Ishikawa (cell line): ENCODE measurements at regions not wholly inside any gene's neighbourhood (a gene's known extent, or its start where the extent isn't known, plus 50 kb on each side); places are given as distances from the start of the nearest gene placed in this dataset.

ENCODE experiments used
- CEBPB ChIP-seq: IDR thresholded peaks from 2 replicates; pipeline ENCODE4 v1.6.1; 2012
- EGR1 ChIP-seq: IDR thresholded peaks from 2 replicates; pipeline ENCODE4 v1.6.1; 2012
- EP300 ChIP-seq: IDR thresholded peaks from 2 replicates; pipeline ENCODE4 v1.6.1; 2012; ENCODE audit warnings: borderline replicate concordance
- FOXM1 ChIP-seq: IDR thresholded peaks from 2 replicates; pipeline ENCODE4 v1.6.1; 2012; ENCODE audit warnings: low read depth, borderline replicate concordance
- NFIC ChIP-seq: IDR thresholded peaks from 2 replicates; pipeline ENCODE4 v1.6.1; 2012
- RAD21 ChIP-seq: IDR thresholded peaks from 2 replicates; pipeline ENCODE4 v1.6.1; 2012; ENCODE audit warnings: low read depth
- TAF1 ChIP-seq: IDR thresholded peaks from 2 replicates; pipeline ENCODE4 v1.6.1; 2012; ENCODE audit warnings: low read depth, mild to moderate bottlenecking
- TCF12 ChIP-seq: IDR thresholded peaks from 2 replicates; pipeline ENCODE4 v1.6.1; 2012; ENCODE audit warnings: low read depth
- TEAD4 ChIP-seq: IDR thresholded peaks from 2 replicates; pipeline ENCODE4 v1.6.1; 2012
- YY1 ChIP-seq: IDR thresholded peaks from 2 replicates; pipeline ENCODE4 v1.6.1; 2012; ENCODE audit warnings: low read depth
- ZBTB7A ChIP-seq: IDR thresholded peaks from 2 replicates; pipeline ENCODE4 v1.6.1; 2012; ENCODE audit warnings: low read depth
- TF ChIP-seq, protein P1 (sequence below): IDR thresholded peaks from 2 replicates; pipeline ENCODE4 v1.6.1; 2012
- TF ChIP-seq, protein P2 (sequence below): IDR thresholded peaks from 2 replicates; pipeline ENCODE4 v1.6.1; 2012
- TF ChIP-seq, protein P3 (sequence below): IDR thresholded peaks from 2 replicates; pipeline ENCODE4 v1.6.1; 2012; ENCODE audit warnings: low read depth, mild to moderate bottlenecking

DNA sequence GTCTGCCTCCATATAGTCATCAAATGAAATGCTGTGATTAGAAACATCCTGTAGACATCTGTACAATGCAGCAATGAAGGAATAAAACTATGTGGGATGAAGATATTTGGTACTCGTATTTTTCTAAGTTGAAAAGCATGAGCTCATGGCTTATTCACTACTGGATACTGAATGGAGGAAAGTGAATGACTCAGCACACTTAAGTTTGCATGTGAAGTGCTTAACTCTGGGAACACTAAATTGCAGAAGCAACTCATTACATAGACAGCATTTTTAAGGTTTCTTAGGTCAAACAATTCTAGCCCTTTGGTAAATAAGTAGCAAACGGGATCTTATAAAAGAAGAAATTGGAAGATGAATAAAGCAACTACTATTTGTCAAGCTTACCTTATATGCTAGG lies 429.0 kb upstream of the MIR17HG start:
- no peak for TF ChIP-seq TCF12
- TF ChIP-seq, protein P1, sequence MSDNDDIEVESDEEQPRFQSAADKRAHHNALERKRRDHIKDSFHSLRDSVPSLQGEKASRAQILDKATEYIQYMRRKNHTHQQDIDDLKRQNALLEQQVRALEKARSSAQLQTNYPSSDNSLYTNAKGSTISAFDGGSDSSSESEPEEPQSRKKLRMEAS: no peak
- TF ChIP-seq, protein P2, sequence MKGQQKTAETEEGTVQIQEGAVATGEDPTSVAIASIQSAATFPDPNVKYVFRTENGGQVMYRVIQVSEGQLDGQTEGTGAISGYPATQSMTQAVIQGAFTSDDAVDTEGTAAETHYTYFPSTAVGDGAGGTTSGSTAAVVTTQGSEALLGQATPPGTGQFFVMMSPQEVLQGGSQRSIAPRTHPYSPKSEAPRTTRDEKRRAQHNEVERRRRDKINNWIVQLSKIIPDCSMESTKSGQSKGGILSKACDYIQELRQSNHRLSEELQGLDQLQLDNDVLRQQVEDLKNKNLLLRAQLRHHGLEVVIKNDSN: no peak
- TF ChIP-seq, protein P3, sequence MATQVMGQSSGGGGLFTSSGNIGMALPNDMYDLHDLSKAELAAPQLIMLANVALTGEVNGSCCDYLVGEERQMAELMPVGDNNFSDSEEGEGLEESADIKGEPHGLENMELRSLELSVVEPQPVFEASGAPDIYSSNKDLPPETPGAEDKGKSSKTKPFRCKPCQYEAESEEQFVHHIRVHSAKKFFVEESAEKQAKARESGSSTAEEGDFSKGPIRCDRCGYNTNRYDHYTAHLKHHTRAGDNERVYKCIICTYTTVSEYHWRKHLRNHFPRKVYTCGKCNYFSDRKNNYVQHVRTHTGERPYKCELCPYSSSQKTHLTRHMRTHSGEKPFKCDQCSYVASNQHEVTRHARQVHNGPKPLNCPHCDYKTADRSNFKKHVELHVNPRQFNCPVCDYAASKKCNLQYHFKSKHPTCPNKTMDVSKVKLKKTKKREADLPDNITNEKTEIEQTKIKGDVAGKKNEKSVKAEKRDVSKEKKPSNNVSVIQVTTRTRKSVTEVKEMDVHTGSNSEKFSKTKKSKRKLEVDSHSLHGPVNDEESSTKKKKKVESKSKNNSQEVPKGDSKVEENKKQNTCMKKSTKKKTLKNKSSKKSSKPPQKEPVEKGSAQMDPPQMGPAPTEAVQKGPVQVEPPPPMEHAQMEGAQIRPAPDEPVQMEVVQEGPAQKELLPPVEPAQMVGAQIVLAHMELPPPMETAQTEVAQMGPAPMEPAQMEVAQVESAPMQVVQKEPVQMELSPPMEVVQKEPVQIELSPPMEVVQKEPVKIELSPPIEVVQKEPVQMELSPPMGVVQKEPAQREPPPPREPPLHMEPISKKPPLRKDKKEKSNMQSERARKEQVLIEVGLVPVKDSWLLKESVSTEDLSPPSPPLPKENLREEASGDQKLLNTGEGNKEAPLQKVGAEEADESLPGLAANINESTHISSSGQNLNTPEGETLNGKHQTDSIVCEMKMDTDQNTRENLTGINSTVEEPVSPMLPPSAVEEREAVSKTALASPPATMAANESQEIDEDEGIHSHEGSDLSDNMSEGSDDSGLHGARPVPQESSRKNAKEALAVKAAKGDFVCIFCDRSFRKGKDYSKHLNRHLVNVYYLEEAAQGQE: no peak
- TF ChIP-seq NFIC: no peak
- TF ChIP-seq TAF1: no peak

DNA sequence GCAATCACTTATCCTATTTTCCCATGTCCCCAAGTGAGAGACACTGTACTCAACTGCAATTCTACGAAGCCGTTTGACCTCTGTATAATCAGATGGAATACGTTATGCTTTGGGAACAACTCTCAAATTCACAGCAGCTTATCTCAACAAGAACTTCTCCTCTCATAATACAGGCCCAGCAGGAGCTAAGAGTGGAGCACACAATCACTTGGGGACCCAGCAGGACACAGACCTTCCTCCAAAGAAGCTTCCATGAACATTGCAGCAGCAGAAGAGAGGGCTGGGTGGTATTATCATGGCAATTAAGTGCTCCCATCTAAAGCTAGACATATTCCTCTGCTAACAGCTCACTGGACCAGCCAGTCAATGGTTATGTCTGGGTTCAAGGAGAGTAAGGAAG lies 428.3 kb upstream of the MIR17HG start:
- TF ChIP-seq YY1: no peak
- no peak for TF ChIP-seq TAF1
- no peak for TF ChIP-seq TCF12

DNA sequence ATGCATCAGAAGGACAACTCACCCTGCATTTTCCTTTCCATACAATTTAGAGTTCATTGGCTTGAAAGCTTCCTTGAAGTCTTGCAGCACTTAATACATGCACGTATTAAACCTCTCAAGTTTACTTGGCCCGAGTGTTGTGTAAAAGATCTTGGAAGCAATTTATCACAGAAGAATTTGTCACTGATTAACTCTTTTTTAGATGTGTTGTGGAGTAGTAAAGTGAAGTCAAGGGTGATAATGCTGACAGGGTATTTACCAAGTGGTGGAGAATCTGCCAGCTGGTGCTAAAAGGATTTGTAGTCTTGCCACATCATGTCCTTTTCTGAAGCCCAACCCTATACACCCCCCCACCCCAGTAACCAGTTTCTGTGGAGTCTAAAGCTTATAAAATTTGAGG lies 421.0 kb upstream of the MIR17HG start:
- TF ChIP-seq NFIC (no peak), ZBTB7A (no peak), FOXM1 (no peak), EP300 (no peak), TEAD4 (no peak), TAF1 (no peak), EGR1 (no peak), RAD21 (no peak)
- TF ChIP-seq, protein P1: no peak

DNA sequence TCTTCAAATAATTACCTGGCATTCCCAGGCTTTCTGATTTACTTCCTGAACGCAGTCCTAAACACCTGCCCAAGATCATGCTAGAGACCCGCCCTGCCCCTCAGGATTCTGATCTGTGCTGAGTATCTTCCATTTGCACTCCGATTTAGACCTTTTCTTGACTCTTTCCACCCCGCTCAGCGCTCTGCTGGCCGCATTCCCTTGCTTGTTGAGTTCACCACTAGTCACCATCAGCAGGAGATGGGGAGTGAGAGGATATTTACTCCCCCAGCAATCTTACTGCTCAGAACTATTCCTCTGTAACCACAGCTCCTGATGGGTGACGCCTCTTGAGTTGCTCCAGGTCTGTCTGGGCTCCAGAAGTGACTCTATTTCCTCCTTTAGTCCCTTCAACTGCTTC lies 419.4 kb upstream of the MIR17HG start:
- TF ChIP-seq, protein P2: no peak
- no peak for TF ChIP-seq TAF1
- no peak for TF ChIP-seq ZBTB7A
- TF ChIP-seq, protein P1: no peak
- TF ChIP-seq YY1: no peak
- no peak for TF ChIP-seq EP300
- no peak for TF ChIP-seq CEBPB
- TF ChIP-seq NFIC: no peak
- no peak for TF ChIP-seq TEAD4

DNA sequence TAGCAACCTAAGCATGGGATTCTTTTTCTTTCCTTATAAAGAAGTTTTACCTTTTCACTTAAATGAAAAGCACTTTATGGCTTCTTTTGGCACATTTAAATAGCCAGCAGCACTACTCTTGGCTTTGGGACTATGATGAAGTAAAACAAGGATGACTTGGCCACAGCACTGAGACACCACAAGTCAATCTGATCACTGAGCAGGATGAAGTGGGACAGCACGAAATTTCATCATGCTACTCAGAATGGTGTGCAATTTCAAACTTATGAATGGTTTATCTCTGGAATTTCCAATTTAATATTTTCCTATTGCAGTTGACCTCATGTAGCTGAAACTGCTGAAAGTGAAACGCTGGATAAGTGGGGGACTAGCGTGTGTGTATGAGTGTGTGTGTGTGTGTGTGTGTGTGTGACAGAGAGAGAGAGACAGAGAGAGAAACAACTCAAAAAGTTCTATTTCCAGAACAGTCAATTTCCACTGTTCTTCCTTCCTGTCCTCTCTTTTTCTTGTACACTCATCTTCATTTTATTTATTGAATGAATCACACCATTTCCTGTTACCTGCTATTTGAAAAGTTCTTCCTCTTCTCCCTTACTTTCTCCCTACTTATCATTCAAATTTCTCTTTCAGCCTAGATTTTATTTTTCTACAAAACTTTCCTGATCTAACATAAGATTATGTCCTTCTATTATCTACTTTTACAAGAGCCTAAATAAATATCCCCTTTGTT lies 414.2 kb upstream of the MIR17HG start:
- no peak for TF ChIP-seq ZBTB7A
- TF ChIP-seq RAD21: no peak
- TF ChIP-seq FOXM1: no peak
- no peak for TF ChIP-seq EP300
- TF ChIP-seq, protein P1: no peak
- no peak for TF ChIP-seq CEBPB
- no peak for TF ChIP-seq TAF1

DNA sequence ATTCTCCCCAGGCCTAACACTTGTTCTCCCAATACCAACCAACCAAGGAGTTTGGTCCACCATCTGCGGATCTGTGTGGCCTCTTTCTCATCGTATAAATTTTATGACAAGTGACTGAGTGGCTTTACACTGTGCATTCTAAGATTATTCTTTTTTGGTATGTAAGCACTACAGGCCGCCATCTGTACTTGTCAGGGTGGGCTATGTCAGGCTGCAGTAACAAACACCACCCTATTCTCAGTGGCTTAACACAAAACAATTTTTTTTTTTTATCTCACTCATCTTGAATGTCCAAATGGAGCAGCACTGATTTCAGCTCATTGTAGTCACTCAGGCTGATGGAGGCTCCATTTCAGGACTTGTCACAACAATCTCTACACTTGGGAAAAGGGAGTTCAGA lies 412.7 kb upstream of the MIR17HG start:
- TF ChIP-seq, protein P2: no peak
- TF ChIP-seq EP300: no peak
- TF ChIP-seq TCF12: no peak
- no peak for TF ChIP-seq NFIC
- TF ChIP-seq, protein P1: no peak
- no peak for TF ChIP-seq RAD21
- TF ChIP-seq TEAD4: no peak
- no peak for TF ChIP-seq FOXM1
- no peak for TF ChIP-seq CEBPB
- TF ChIP-seq, protein P3: no peak
- no peak for TF ChIP-seq EGR1
- TF ChIP-seq ZBTB7A: no peak
